ENCODE measurements at regions not wholly inside any gene's neighbourhood (a gene's known extent, or its start where the extent isn't known, plus 50 kb on each side); places are given as distances from the start of the nearest gene placed in this dataset.
"Not testable (repeated sequence)": the region's sequence is repeated elsewhere in the genome, so short reads cannot be mapped to it uniquely, and the experiment has no call there.

GRCh38 chr13:50229960-50230661 lies 214.9 kb downstream of the KCNRG start:
- FAIRE-seq (peak; percentile 63), ATAC-seq (peak in 3 of 4 donors; percentile 53 to 82 (median 78)), DNase-seq (no peak)
- 72 to 76% methylated on average over 2 of the region's 2 CpGs for WGBS, 2 donors
- no peaks in the 10 kb centered on the region for H3K27me3 ChIP-seq
- intact Hi-C loops (cut with DNase I): no loop called here
- no peak overlapping the region for H3K27ac ChIP-seq
- H3K4me1 ChIP-seq: no peaks in the 10 kb centered on the region
- no peak for TF ChIP-seq CTCF (IDR thresholded peaks at IDR 0.05)
- H3K36me3 ChIP-seq: no peaks in the 10 kb centered on the region
- no peak overlapping the region for H3K4me3 ChIP-seq
- no peaks in the 10 kb centered on the region for H3K9me3 ChIP-seq

GRCh38 chr13:50230662-50230978 lies 215.4 kb downstream of the KCNRG start:
- Histone ChIP-seq H3K4me1 (no peaks in the 10 kb centered on the region), H3K27me3 (no peaks in the 10 kb centered on the region), H3K36me3 (no peaks in the 10 kb centered on the region), H3K4me3 (no peak overlapping the region), H3K27ac (no peak overlapping the region), H3K9me3 (no peaks in the 10 kb centered on the region)
- DNase-seq (no peak), ATAC-seq (no peak), FAIRE-seq (no peak)
- intact Hi-C loops (cut with DNase I): no loop called here
- WGBS, 2 donors: 91 to 92% methylated on average over 2 of the region's 2 CpGs
- TF ChIP-seq CTCF (IDR thresholded peaks at IDR 0.05): no peak

- H3K27me3 ChIP-seq; H3K4me1 ChIP-seq; H3K9me3 ChIP-seq; intact Hi-C loops (cut with DNase I); H3K27ac ChIP-seq; ATAC-seq; H3K4me3 ChIP-seq; FAIRE-seq; H3K36me3 ChIP-seq: not testable (repeated sequence)
- DNase-seq: peak in 1 of 6 donors; percentile 40
- 90 to 97% methylated on average over 5 of the region's 5 CpGs for WGBS, 2 donors
Observed at GRCh38 chr13:50233574-50233973, 218.3 kb downstream of the KCNRG start.

- DNase-seq (no peak), ATAC-seq (peak in 1 of 4 donors; percentile 29), FAIRE-seq (no peak)
- intact Hi-C loops (cut with DNase I): no loop called here
- TF ChIP-seq CTCF (IDR thresholded peaks at IDR 0.05): no peak
- H3K27me3 ChIP-seq: no peaks in the 10 kb centered on the region
- H3K4me1 ChIP-seq: no peaks in the 10 kb centered on the region
- H3K4me3 ChIP-seq: no peak overlapping the region
- no peaks in the 10 kb centered on the region for H3K9me3 ChIP-seq
- H3K36me3 ChIP-seq: no peaks in the 10 kb centered on the region
- H3K27ac ChIP-seq: no peak overlapping the region
- WGBS, 2 donors: 55 to 58% methylated on average over 6 of the region's 6 CpGs
Observed at GRCh38 chr13:50235604-50236342, 220.5 kb downstream of the KCNRG start.

GRCh38 chr13:50236898-50237318 lies 221.7 kb downstream of the KCNRG start:
- no peak for FAIRE-seq

More at GRCh38 chr13:50236898-50237318, 221.7 kb downstream of the KCNRG start:
- TF ChIP-seq CTCF (IDR thresholded peaks at IDR 0.05): no peak
- ATAC-seq: peak in 1 of 4 donors; percentile 24
- no peaks in the 10 kb centered on the region for H3K4me1 ChIP-seq
- no peaks in the 10 kb centered on the region for H3K27me3 ChIP-seq
- H3K9me3 ChIP-seq: no peaks in the 10 kb centered on the region
- no peaks in the 10 kb centered on the region for H3K36me3 ChIP-seq
- intact Hi-C loops (cut with DNase I): no loop called here
- H3K4me3 ChIP-seq: no peak overlapping the region
- no peak for DNase-seq
- H3K27ac ChIP-seq: no peak overlapping the region
- 62 to 80% methylated on average over 9 of the region's 9 CpGs for WGBS, 2 donors

Data from pancreas (tissue), 10 donors.